Stimulated activated CD4-positive, alpha-beta T cell treated with anti-CD3 and anti-CD28 coated beads, Interleukin-2, amount 100 ng/mL, for 48 hours (primary cell): ENCODE measurements at regions not wholly inside any gene's neighbourhood (a gene's known extent, or its start where the extent isn't known, plus 50 kb on each side); places are given as distances from the start of the nearest gene placed in this dataset.

ENCODE experiments used
- DNase-seq, 2 donors: peaks; one replicate each; pipeline ENCODE4 v3.0.0-alpha.2; 2020

DNA sequence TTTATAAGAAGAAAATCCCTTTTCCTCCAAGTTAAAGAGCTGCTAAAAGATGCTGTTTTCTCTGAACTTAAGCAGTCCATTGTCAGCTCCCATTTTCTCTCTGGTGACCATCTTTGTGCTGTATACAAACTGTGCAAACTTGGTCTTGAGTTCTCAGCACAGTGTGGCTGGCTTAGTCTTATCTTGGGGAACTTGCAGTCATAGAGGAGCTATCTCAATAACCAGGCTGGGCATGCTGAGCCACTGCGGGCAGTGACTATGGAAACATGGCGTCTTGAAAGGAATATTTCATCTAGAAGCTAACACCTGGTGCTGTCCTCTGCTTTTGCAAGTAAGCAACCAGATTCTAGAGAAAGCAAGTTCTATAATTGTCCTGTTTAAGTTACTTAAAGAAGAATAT, 1334.4 kb upstream of the CELF4 start:
- no peak for DNase-seq

DNA sequence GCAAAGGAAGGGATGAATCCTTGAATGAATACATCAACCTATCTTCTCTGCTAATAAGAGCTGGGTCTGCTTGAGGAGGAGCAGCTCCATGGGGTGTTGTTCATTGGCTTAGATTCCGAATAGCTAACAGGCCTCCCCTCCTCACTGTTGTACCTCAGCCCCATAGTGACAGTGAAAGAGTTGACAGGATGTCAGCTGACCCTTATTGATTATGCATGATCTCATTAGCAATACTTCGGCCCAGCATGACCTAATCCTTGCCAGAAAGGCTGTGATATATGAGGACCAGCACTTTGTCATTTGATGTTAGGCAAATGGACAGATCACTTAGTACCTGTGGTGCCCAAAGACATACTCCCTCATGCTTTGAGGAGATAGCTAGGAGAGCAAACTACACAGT, 1333.7 kb upstream of the CELF4 start:
- DNase-seq: no peak

DNA sequence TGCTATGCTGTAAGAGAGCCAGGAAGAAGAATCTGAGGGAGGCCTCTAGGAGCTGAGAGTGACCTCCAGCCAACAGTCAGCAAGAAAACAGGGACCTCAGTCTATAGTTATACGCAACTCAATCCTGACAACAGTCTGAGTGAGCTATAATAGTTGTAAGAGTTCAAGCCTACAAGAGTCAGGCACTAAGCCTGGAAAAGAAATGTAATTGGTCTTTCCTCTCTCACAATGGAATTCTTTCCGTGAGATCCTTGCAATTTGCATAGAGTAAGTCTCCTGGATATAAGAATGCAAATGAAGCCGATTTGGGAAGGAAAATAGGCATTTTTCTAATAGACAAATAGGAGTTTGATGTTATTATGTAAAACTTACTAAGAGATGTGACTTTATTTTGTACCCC, 1332.6 kb upstream of the CELF4 start:
- DNase-seq: no peak

DNA sequence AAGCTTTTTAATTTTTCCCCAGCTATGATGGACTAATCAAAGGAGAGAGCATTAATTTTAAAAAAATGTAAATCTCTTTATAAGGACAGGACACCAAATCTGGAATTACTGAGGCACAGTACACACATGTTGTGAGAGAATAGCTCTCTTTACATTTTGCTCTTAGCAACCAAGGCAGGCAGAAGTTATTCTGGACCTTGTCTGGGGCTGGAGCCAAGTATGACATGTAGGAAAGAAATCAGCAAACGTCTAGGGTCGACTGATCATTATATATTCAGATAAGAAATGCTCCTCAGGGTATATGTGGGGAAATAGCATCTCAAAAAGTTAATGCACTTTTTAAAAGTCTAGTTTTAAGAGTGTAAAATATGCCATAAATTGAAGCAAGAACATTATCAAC, 1330.0 kb upstream of the CELF4 start:
- DNase-seq: no peak

DNA sequence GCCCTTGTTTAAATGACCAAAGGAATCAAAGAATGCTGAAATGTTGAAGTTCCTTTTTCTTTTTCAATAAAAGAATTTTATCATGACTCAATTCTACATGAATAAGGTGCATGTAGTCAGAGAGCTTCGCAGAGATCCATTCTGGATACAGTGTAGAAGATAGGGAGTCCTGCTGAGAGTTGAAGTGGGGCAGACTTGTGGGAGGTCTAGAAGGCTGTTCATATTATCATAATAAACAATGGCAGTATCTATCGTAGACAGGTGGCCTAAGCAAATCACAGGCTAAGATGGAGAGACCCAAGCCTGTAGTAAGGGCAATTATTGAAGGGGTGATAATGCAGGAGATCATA, 1322.0 kb upstream of the CELF4 start:
- no peak for DNase-seq

DNA sequence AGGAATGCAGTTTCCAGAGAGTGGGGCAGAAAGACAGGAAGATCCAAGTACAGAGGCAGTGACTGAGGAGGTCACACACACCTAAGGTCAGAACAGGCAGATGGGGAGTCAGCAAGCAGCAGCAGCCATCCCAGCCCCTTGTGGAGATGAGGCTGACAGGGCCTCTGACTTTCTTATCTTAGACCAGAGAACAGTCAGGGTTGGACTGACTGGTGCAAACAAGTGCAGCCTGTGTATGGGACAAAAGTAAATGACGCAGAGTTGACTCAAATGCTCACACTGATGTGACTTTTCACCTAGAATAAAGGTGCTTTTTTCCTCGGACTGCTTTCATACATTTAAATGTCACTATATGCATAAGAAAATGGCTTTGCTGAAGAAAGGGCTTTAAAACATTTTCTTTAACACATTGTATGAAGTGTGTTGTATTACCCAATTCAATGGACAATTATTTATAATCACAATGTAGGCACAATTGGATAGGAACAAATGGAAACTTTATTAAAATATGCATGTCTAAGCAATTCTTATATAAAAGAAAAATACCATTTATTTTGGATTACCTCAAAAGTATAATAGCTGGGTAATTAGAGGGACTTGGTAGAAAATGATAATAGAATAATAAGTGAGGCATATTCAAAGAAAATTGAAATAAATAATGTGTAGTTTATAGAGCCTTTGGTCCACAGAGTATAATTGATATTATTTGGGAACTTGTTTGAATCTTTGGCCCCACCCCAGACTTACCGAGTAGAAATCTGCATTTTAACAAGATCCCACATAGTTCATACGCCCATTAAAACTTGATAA, 1321.5 kb upstream of the CELF4 start:
- no peak for DNase-seq

DNA sequence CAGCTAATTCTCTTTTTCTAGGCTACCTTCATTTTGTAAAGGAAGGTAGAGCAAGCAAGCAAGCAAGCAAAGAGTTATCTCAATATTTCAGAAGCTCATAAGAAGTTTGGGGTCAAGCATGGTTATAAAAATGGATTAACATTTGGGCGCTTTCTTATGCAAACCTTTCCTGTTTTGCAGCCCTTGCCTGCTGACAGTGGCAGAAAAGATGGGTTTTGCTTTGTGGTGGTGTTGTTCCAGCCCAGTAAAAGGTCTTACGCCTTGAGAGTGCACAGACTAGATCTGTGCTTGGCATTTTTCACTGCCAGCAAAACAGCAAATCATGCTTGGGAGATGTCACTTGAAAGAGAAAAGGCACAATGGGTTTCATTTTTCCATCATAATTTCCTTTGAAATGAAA, 1320.6 kb upstream of the CELF4 start:
- no peak for DNase-seq

DNA sequence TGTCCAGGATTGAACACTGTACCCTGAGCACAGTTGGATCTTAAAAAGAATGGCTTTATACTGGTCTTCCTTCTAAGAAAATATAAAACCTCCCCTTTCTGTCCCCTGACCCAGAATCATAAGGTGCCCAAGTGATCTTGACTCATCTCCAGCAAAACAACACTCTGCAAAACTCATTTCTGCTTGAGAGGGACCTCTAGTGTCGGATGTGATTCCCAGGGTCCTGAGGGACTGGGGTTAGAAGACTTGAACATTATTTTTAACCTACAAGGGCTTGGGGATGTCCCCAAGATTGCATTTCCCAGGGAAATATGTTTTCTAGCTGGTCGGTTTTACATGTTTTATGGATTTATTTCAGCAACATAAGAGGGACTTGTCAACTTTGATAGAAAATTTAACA, 1318.5 kb upstream of the CELF4 start:
- DNase-seq: no peak

DNA sequence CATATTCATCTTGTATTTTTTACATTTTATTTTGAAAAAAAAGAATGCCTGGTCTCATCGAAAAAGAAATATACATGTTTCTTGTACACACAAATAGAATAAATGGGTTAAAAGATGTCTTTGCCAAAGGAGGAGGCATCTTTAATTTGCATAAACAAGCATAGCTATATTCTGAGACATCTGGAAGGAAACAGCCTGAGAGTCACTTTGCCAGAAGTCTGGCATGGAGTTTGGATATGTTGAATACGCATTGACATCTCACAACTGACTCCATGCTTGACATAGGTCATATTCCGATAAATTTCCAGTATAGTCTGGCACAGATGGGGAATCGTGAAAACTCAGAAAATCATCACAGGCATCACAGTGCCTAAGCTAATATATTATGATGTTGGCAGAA, 1317.5 kb upstream of the CELF4 start:
- DNase-seq: no peak

DNA sequence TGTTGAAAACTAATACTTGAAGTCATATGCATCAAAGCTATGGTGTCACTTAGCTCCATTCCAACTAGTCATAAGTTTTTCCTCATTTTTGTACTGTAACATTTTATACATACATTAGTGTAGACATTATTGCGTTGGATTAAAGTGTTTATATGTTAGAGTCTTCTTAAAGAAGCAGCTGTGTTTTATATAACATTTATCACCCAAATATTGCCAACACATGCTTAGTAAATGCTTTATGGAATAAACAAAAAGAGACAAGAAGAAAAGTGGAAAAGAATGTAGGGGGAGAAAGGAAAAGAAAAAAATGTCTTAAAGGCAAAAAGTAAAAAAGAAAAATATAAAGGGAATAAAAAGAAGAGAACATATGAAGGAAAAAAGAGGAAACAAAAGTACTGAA, 1314.3 kb upstream of the CELF4 start:
- DNase-seq: no peak

DNA sequence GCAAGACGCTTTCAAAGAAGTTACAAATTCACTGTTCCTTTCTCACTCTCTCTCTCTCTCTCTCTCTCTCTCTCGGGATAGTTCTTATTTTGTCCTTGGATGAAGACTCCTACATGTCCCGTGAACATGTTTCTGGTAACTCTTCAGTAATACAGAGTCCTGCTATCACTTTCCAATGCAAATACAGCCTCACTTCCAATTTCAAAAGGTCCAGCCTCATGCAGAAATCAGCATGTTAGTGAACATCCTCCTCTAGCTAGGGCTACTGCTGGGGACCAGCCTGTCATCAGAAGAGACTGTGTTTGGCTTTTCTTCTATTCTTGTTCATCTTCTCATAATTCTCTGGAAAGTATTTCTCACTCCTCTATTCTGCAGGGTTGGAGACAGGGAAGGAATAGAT, 1306.7 kb upstream of the CELF4 start:
- no peak for DNase-seq

DNA sequence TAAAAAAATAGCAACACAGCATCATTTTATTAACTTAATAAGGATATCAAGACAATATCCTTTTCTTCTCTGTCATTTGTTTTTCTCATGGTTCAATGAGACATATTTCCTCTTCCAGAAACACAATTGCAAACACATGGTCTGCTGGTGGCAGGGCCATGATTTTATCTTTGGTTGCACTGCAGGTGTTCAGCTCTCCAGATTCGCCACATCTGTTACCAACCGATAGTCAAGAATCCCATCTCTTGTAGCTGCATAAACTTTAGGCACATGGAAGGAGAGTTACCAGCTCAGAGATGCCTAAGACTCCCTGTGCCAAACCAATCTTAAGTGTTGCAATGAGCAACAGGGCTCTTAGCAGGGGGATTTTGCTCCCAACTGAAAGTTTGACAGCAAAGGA, 1303.2 kb upstream of the CELF4 start:
- no peak for DNase-seq

DNA sequence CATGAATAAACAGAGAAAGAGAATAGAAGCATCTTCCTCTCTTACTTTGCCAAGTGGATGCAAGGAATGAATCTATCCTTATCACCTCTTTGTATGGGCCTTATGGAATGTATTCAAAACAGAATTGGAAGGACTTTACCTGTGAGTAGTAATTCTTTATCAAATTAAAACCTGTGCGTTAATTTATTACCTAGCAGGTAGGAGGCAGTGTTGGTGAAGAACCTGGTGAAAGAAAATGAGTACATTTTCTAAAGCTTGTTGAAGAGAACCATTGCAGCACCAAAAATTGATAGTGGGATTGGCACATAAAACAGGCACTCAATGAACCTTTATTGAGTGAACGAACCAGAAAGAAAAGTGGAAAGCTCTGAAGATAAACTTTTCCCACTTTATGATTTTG, 1302.1 kb upstream of the CELF4 start:
- no peak for DNase-seq

DNA sequence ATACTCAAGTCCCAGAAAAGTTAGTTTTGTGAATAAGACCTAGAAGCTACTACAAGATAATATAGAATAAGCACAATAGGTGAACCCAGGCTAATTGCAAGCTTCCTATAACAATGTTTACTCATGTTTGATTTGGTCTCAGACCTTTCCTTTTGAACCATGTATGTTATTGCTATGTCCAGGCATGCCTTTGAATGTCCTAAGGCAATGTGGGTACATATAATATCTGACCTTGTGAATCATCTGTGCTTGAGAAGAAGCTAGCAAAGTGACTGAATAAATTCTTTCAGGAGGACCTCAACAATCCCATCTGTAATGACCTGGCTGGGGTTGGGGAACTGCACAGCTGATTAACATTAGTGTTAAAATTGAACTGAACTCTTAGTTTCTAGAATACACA, 1285.9 kb upstream of the CELF4 start:
- no peak for DNase-seq

DNA sequence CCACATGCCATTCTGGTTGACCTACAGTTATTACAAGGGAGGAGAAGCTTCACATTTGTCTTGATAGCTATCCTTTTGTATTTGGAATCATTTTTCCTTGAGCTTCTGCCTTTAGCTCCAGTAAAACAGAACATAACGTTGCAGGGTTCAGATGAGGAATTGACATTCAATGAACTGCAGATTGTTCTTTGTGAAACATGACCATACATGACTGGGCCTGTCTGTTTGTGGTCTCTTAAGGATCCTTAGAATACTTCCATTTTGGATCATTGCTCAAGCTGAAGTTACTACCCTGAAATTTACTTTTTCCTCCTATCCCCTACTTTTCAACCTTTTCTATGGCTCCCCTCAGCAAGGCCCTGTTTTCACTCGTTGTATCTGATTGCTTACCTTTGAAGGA, 1281.7 kb upstream of the CELF4 start:
- DNase-seq: no peak

DNA sequence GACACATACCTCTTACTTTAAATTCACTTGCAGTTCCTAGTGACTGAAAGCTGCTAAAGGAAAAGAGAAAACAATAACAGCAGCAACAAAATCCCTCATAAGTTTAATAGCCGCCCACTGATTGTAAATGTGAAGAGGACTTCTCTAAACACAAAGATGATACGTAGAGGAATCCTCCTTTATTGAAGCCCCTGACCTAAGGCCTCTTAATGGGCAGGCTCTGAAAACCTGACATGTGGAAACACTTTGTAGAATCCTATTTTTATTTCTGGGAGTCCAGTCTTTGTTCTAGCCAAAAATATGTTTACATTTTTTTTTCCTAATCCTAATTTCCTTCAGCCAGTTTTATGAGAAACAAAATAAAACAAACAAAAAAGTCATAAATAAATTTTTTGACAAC, 1277.7 kb upstream of the CELF4 start:
- no peak for DNase-seq

DNA sequence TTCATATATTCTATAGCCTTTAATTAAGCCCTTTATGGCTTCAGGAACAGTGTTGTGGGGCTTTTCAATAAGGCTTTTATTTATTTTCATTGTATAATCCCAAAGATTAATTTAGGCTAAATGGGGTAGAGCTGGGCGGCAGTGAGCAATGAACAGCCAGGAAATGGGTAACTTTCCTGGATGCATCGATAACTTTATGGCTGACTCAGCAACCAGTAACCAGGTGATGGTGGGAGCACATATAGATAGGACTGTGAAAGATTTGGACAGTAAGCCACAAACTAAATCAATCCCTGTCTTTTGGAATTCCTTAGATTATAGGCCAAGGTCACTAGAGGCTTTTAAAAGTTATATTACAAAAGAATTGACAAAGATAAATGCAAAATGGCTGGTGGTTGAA, 1260.6 kb upstream of the CELF4 start:
- DNase-seq: no peak

DNA sequence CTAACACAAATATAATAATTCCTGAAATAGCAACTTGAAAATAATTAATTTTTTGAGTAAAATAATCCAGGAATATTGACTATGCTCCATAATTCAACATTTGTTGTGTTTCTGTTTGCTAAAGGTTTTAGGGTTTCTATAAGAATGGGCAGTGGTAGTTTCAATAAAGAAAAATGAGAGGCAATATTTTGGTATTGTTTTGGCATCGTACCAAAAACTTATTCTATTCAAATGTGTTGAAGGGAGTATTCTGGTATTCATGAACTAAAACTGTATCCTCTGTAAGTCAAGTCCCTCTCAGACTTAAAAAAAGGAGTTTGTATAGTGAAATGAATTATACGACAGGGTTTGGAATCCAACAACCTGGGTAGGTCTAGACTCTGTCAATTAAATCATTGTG, 1245.6 kb upstream of the CELF4 start:
- no peak for DNase-seq

DNA sequence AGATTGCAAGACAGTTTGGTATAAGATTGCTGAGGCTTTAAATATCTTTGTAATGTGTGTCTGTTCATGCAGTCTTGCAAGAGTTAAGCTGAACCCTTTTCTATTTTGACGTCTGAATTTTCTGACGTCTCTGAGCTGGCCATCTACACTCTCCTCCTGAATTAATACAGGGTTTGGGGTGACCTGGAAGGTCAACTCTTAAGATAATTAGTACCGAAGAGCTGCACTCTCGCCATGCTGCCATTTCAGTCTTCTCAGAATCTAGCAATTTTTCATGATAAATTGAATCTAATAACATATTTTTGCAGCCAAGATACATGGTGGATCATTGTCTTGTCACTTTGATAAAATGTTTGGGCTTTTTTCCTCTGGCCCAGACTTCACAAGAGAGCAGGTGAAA, 1245.2 kb upstream of the CELF4 start:
- DNase-seq: no peak

DNA sequence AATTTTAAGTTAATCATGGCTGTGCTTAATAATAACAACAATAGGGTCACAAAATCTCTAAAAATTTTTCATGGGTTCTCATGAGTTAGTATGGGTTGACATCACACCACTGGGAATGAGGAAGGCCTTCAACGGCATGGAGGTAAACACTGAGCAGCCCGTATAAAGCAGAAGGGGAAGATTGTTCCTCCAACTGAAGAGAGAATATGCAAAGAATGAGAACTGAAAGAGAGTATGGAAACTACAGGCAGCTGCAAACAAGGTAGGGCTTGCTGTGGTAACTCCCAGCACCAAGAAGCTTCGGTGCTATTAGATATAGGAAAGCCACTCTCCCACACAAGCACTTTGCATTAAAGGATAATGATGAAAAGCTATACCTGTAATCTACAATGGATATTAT, 1242.3 kb upstream of the CELF4 start:
- no peak for DNase-seq

DNA sequence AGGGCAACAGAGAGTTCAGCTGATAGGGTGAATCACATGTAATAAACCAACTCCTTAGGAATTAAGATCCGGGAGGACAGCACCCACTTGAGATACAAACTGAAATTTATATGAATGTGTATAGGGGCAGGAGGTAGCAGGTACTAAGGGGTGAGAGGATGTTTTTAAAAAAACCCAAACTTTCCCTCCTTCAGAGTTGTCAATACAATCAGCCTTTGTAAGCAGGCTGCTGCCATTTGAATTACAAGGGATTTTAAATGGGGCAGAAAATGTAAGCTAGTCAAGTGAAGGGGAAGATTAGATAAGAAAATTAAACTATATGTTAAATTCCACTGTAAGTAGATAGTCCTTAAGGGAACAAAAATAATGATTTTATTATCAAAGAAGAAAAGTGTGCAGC, 1239.7 kb upstream of the CELF4 start:
- DNase-seq: no peak

DNA sequence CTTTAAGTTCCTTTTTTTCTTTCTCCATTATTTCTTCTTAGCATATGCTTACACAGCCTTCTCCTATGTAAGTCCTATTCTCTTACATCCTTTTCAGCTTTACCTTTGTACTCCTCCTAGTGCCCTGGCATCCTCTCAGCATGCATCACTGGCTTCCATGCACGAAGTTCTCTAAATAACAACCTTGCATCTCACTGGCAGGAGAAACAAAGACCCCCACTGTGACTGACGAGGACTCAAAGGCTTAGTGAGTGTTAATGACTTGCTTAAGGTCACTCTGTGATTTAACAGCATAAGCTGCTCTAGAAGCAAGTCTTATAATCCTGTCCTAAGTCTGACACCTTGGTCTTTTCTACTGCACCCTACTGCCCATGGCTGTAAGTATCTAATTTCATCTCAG, 1236.0 kb upstream of the CELF4 start:
- DNase-seq: no peak

DNA sequence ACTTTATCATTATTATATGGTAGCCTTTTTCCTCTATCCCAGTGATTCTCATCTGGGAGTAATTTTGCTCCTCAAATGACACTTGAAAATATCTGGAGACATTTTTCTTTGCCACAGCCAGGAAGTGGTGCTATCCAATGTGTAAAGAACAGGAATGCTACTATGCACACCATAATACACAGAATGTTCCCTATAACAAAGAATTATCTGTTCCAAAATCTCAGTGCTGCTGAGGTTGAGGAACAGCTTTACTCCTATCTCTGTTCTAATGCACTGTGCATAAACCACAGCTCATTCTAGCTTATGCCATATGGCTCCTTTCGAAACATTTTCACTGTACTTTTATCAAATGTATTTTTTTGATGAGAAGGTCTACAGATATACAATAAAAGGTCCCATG, 1231.2 kb upstream of the CELF4 start:
- no peak for DNase-seq

DNA sequence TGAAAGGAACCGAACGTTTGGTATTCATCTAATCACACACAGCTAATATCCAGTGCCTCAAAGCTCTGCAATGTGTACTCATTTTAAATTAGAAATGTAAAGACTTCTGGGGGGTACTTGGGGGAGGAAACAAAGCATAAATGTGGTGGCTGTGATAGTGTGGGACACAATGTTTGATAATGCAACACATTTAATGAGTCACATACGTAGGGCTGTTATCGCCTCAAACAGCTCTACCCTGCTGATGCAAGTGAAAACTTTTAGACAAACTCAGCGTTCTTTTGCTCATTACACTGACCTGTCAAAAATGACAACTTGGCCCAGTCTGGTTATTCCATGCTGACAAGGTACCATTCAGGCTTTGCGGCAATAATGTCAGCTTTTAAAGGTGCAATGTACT, 1227.1 kb upstream of the CELF4 start:
- DNase-seq: no peak

DNA sequence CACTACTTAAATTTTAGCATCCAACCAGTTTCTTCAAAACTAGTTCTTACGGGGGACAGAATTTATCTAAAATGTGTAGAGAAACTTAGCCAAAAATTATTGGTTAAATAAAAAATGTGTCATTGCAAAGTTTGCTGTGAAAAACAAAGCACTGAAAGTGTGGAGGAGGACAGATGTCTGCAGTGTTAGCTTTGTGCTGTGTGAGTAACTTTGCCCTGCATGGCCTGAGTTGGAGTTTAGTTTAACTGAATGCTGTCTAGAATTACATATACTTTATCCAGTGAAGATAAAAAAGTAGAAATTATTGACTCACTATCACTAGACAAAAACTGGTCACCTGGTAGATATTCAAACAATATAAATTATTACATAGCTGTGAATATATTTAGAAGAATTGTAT, 1225.2 kb upstream of the CELF4 start:
- no peak for DNase-seq

DNA sequence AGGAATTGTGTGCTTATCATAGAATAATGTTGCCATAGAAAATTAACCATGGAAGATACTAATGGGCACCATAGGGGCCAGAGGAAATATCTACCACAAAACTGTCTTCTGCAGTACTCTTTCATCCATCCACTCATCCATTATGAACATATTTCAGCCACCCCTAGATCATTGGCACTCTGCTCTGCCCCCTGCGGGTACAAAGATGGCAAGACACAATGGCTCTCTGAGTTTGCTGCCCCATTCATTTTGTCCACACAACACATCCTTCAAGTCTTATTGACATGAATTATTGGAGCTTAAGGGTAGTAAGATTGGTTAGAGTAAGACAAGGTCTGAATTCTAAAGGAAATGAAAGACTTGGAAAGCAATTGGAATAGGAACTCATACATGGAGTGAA, 1224.7 kb upstream of the CELF4 start:
- DNase-seq: no peak
